ENCODE measurements at regions not wholly inside any gene's neighbourhood (a gene's known extent, or its start where the extent isn't known, plus 50 kb on each side); places are given as distances from the start of the nearest gene placed in this dataset.

DNA sequence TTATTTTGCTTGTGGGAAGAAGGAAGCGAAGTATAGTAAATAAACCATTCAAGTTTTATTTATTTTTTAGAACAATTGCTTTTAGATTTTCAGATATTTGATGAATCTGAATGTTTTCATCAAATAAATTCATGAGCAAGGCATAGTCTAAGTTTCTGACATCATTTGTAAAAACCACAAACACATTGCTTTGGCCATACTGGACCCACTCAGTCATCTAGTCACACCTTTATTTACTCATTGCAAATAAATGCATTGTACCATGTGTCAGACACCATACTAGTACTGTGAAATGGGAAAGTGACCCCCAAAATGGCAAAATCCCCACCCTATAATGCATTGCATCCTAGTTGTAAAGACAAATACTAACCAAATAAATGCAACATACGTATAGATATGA is 449.1 kb upstream of the SMIM31 start:
- no peak overlapping the region for H3K4me3 ChIP-seq (ENCODE audit: low read length in 2 of 2)
- DNase-seq (ENCODE audit: low read depth in 6 of 9, low spot score in 9 of 9) = no peak
- no peaks in the 10 kb centered on the region for H3K4me1 ChIP-seq (ENCODE audit: control insufficient read depth in 2 of 2, insufficient read depth in 2 of 2, low read length in 2 of 2)
- H3K36me3 ChIP-seq (ENCODE audit: control insufficient read depth in 2 of 2, insufficient read depth in 2 of 2, low read length in 1 of 2) = no peaks in the 10 kb centered on the region
- H3K27ac ChIP-seq (ENCODE audit: low read depth in 1 of 2, low read length in 1 of 2) = no peak overlapping the region
- H3K27me3 ChIP-seq (ENCODE audit: control insufficient read depth in 2 of 2, insufficient read depth in 1 of 2, low read length in 1 of 2) = no peaks in the 10 kb centered on the region
- no peaks in the 10 kb centered on the region for H3K9me3 ChIP-seq (ENCODE audit: control insufficient read depth in 2 of 2, insufficient read depth in 1 of 2, low read length in 1 of 2)
- WGBS = 87% methylated on average over 2 of the region's 2 CpGs

- 75% methylated on average over 1 of the region's 1 CpG for WGBS
- no peak for DNase-seq (ENCODE audit: low read depth in 6 of 9, low spot score in 9 of 9)
Observed at GRCh38 chr4:164307262-164307661, 446.7 kb upstream of the SMIM31 start.

DNA sequence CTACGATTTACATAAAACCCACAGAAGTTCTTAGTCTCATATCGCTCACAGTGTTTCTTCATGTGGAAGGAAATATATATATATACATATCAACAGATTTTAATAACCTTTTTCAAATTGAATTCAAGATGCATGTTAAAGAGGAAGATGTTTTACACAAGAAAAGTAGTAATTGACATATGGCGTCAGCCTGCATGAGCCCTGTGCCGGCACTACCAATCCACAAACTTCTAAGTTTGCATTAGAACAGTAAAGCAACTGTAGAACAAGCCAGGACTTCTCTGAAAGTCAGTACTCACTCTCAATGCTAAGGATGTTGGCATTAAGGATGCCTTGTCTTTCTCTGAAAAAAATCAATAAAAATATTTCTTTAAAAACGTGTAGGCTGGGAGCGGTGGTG is 441.3 kb upstream of the SMIM31 start:
- no peaks in the 10 kb centered on the region for H3K4me1 ChIP-seq (ENCODE audit: control insufficient read depth in 2 of 2, insufficient read depth in 2 of 2, low read length in 2 of 2)
- WGBS = 94% methylated on average over 6 of the region's 6 CpGs
- no peaks in the 10 kb centered on the region for H3K9me3 ChIP-seq (ENCODE audit: control insufficient read depth in 2 of 2, insufficient read depth in 1 of 2, low read length in 1 of 2)
- no peak overlapping the region for H3K27ac ChIP-seq (ENCODE audit: low read depth in 1 of 2, low read length in 1 of 2)
- DNase-seq (ENCODE audit: low read depth in 6 of 9, low spot score in 9 of 9) = no peak
- no peak overlapping the region for H3K4me3 ChIP-seq (ENCODE audit: low read length in 2 of 2)
- no peaks in the 10 kb centered on the region for H3K27me3 ChIP-seq (ENCODE audit: control insufficient read depth in 2 of 2, insufficient read depth in 1 of 2, low read length in 1 of 2)
- H3K36me3 ChIP-seq (ENCODE audit: control insufficient read depth in 2 of 2, insufficient read depth in 2 of 2, low read length in 1 of 2) = no peaks in the 10 kb centered on the region

More at GRCh38 chr4:164307262-164307661, 446.7 kb upstream of the SMIM31 start:
- Histone ChIP-seq H3K4me1 (ENCODE audit: control insufficient read depth in 2 of 2, insufficient read depth in 2 of 2, low read length in 2 of 2) (no peaks in the 10 kb centered on the region), H3K36me3 (ENCODE audit: control insufficient read depth in 2 of 2, insufficient read depth in 2 of 2, low read length in 1 of 2) (no peaks in the 10 kb centered on the region), H3K27ac (ENCODE audit: low read depth in 1 of 2, low read length in 1 of 2) (no peak overlapping the region), H3K27me3 (ENCODE audit: control insufficient read depth in 2 of 2, insufficient read depth in 1 of 2, low read length in 1 of 2) (no peaks in the 10 kb centered on the region), H3K4me3 (ENCODE audit: low read length in 2 of 2) (no peak overlapping the region), H3K9me3 (ENCODE audit: control insufficient read depth in 2 of 2, insufficient read depth in 1 of 2, low read length in 1 of 2) (no peaks in the 10 kb centered on the region)

- WGBS = 82% methylated on average over 3 of the region's 3 CpGs
- Histone ChIP-seq H3K27me3 (ENCODE audit: control insufficient read depth in 2 of 2, insufficient read depth in 1 of 2, low read length in 1 of 2) (no peaks in the 10 kb centered on the region), H3K4me1 (ENCODE audit: control insufficient read depth in 2 of 2, insufficient read depth in 2 of 2, low read length in 2 of 2) (no peaks in the 10 kb centered on the region), H3K27ac (ENCODE audit: low read depth in 1 of 2, low read length in 1 of 2) (no peak overlapping the region), H3K9me3 (ENCODE audit: control insufficient read depth in 2 of 2, insufficient read depth in 1 of 2, low read length in 1 of 2) (no peaks in the 10 kb centered on the region), H3K4me3 (ENCODE audit: low read length in 2 of 2) (no peak overlapping the region), H3K36me3 (ENCODE audit: control insufficient read depth in 2 of 2, insufficient read depth in 2 of 2, low read length in 1 of 2) (no peaks in the 10 kb centered on the region)
- no peak for DNase-seq (ENCODE audit: low read depth in 6 of 9, low spot score in 9 of 9)
Observed at GRCh38 chr4:164313853-164314252, 440.1 kb upstream of the SMIM31 start.

- Histone ChIP-seq H3K27me3 (ENCODE audit: control insufficient read depth in 2 of 2, insufficient read depth in 1 of 2, low read length in 1 of 2) (no peaks in the 10 kb centered on the region), H3K4me1 (ENCODE audit: control insufficient read depth in 2 of 2, insufficient read depth in 2 of 2, low read length in 2 of 2) (no peaks in the 10 kb centered on the region), H3K4me3 (ENCODE audit: low read length in 2 of 2) (no peak overlapping the region), H3K27ac (ENCODE audit: low read depth in 1 of 2, low read length in 1 of 2) (no peak overlapping the region), H3K9me3 (ENCODE audit: control insufficient read depth in 2 of 2, insufficient read depth in 1 of 2, low read length in 1 of 2) (no peaks in the 10 kb centered on the region), H3K36me3 (ENCODE audit: control insufficient read depth in 2 of 2, insufficient read depth in 2 of 2, low read length in 1 of 2) (no peaks in the 10 kb centered on the region)
- DNase-seq (ENCODE audit: low read depth in 6 of 9, low spot score in 9 of 9) = no peak
- 81% methylated on average over 1 of the region's 1 CpG for WGBS
Observed at GRCh38 chr4:164318350-164318749, 435.6 kb upstream of the SMIM31 start.

- Histone ChIP-seq H3K36me3 (ENCODE audit: control insufficient read depth in 2 of 2, insufficient read depth in 2 of 2, low read length in 1 of 2) (no peaks in the 10 kb centered on the region), H3K4me1 (ENCODE audit: control insufficient read depth in 2 of 2, insufficient read depth in 2 of 2, low read length in 2 of 2) (no peaks in the 10 kb centered on the region), H3K27ac (ENCODE audit: low read depth in 1 of 2, low read length in 1 of 2) (no peak overlapping the region), H3K27me3 (ENCODE audit: control insufficient read depth in 2 of 2, insufficient read depth in 1 of 2, low read length in 1 of 2) (no peaks in the 10 kb centered on the region), H3K9me3 (ENCODE audit: control insufficient read depth in 2 of 2, insufficient read depth in 1 of 2, low read length in 1 of 2) (no peaks in the 10 kb centered on the region), H3K4me3 (ENCODE audit: low read length in 2 of 2) (no peak overlapping the region)
- DNase-seq (ENCODE audit: low read depth in 6 of 9, low spot score in 9 of 9) = no peak
Observed at GRCh38 chr4:164319688-164320087, 434.2 kb upstream of the SMIM31 start.

- Histone ChIP-seq H3K27ac (ENCODE audit: low read depth in 1 of 2, low read length in 1 of 2) (no peak overlapping the region), H3K4me3 (ENCODE audit: low read length in 2 of 2) (no peak overlapping the region), H3K27me3 (ENCODE audit: control insufficient read depth in 2 of 2, insufficient read depth in 1 of 2, low read length in 1 of 2) (no peaks in the 10 kb centered on the region), H3K9me3 (ENCODE audit: control insufficient read depth in 2 of 2, insufficient read depth in 1 of 2, low read length in 1 of 2) (no peaks in the 10 kb centered on the region), H3K36me3 (ENCODE audit: control insufficient read depth in 2 of 2, insufficient read depth in 2 of 2, low read length in 1 of 2) (no peaks in the 10 kb centered on the region), H3K4me1 (ENCODE audit: control insufficient read depth in 2 of 2, insufficient read depth in 2 of 2, low read length in 2 of 2) (no peaks in the 10 kb centered on the region)
- 73% methylated on average over 6 of the region's 6 CpGs for WGBS
- DNase-seq (ENCODE audit: low read depth in 6 of 9, low spot score in 9 of 9) = no peak
Observed at GRCh38 chr4:164320847-164321246, 433.1 kb upstream of the SMIM31 start.

- Histone ChIP-seq H3K4me1 (ENCODE audit: control insufficient read depth in 2 of 2, insufficient read depth in 2 of 2, low read length in 2 of 2) (no peaks in the 10 kb centered on the region), H3K4me3 (ENCODE audit: low read length in 2 of 2) (no peak overlapping the region), H3K9me3 (ENCODE audit: control insufficient read depth in 2 of 2, insufficient read depth in 1 of 2, low read length in 1 of 2) (no peaks in the 10 kb centered on the region), H3K27me3 (ENCODE audit: control insufficient read depth in 2 of 2, insufficient read depth in 1 of 2, low read length in 1 of 2) (no peaks in the 10 kb centered on the region), H3K36me3 (ENCODE audit: control insufficient read depth in 2 of 2, insufficient read depth in 2 of 2, low read length in 1 of 2) (no peaks in the 10 kb centered on the region), H3K27ac (ENCODE audit: low read depth in 1 of 2, low read length in 1 of 2) (no peak overlapping the region)
- no peak for DNase-seq (ENCODE audit: low read depth in 6 of 9, low spot score in 9 of 9)
- WGBS = 97% methylated on average over 1 of the region's 1 CpG
Observed at GRCh38 chr4:164326056-164326455, 427.9 kb upstream of the SMIM31 start.

DNA sequence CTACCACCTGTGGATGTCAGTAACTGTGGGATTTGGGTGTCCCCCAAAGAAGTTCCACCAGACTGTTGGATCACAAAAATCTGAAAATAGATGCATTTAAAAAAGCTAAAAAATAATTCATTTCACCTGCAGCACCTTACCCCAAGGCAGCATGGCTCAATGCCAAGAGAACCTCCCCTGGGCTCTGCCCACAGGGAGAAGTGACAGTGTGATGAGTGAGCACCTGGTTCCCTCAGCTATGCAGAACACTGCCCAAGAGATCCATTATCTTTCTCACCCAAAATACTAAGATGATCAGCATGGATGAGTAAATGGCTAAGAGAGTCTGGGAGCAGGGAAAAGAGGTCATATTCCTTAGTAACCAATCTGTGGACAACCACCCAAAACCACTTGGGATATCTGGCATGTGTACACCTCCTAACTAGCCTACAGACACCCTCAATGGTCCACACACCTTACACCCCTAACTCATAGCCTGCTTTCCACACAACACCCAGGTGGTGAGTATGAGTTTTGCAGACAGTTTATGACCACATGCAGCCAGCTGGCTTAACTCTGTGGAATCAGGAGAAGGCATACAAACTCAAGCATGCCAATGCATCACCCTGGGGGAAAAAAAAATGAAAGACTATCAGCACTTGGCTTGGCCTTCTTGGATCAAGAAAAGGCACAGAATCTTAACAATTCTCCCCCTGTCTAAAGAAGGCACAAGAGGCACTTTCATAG is 416.5 kb upstream of the SMIM31 start:
- no peaks in the 10 kb centered on the region for H3K27me3 ChIP-seq (ENCODE audit: control insufficient read depth in 2 of 2, insufficient read depth in 1 of 2, low read length in 1 of 2)
- H3K9me3 ChIP-seq (ENCODE audit: control insufficient read depth in 2 of 2, insufficient read depth in 1 of 2, low read length in 1 of 2) = no peaks in the 10 kb centered on the region
- no peak for DNase-seq (ENCODE audit: low read depth in 6 of 9, low spot score in 9 of 9)
- H3K36me3 ChIP-seq (ENCODE audit: control insufficient read depth in 2 of 2, insufficient read depth in 2 of 2, low read length in 1 of 2) = no peaks in the 10 kb centered on the region
- no peaks in the 10 kb centered on the region for H3K4me1 ChIP-seq (ENCODE audit: control insufficient read depth in 2 of 2, insufficient read depth in 2 of 2, low read length in 2 of 2)
- H3K4me3 ChIP-seq (ENCODE audit: low read length in 2 of 2) = no peak overlapping the region
- no peak overlapping the region for H3K27ac ChIP-seq (ENCODE audit: low read depth in 1 of 2, low read length in 1 of 2)

Measured in thymus (tissue), 11 donors.